HG03342 (cell line): ENCODE measurements at regions not wholly inside any gene's neighbourhood (a gene's known extent, or its start where the extent isn't known, plus 50 kb on each side); places are given as distances from the start of the nearest gene placed in this dataset.

Experiments used
- ATAC-seq: cut with Tn5 transposase; IDR thresholded peaks from one replicate; pipeline ENCODE4 v1.9.1; 2021; ENCODE audit warnings: mild to moderate bottlenecking, moderate library complexity; ENCODE audit not compliant: unreplicated experiment

GRCh38 chr10:131646551-131647525 is 254.0 kb upstream of the PPP2R2D start:
- no peak for ATAC-seq

GRCh38 chr10:131647789-131648188 is 253.0 kb upstream of the PPP2R2D start:
- no peak for ATAC-seq

- no peak for ATAC-seq
Observed at GRCh38 chr10:131648386-131649020, 252.3 kb upstream of the PPP2R2D start.

- no peak for ATAC-seq
Observed at GRCh38 chr10:131649617-131650016, 251.2 kb upstream of the PPP2R2D start.

GRCh38 chr10:131650169-131650705 is 250.6 kb upstream of the PPP2R2D start:
- no peak for ATAC-seq

GRCh38 chr10:131650771-131651673 is 249.8 kb upstream of the PPP2R2D start:
- no peak for ATAC-seq

GRCh38 chr10:131651674-131652437 is 249.0 kb upstream of the PPP2R2D start:
- no peak for ATAC-seq

- ATAC-seq = no peak
Observed at GRCh38 chr10:131652438-131653139, 248.2 kb upstream of the PPP2R2D start.

- no peak for ATAC-seq
Observed at GRCh38 chr10:131653140-131653539, 247.7 kb upstream of the PPP2R2D start.

- ATAC-seq = no peak
Observed at GRCh38 chr10:131653554-131654470, 247.0 kb upstream of the PPP2R2D start.

GRCh38 chr10:131654471-131655087 is 246.2 kb upstream of the PPP2R2D start:
- no peak for ATAC-seq

GRCh38 chr10:131655101-131655849 is 245.5 kb upstream of the PPP2R2D start:
- ATAC-seq = no peak

- no peak for ATAC-seq
Observed at GRCh38 chr10:131656009-131656408, 244.8 kb upstream of the PPP2R2D start.

GRCh38 chr10:131656431-131656841 is 244.4 kb upstream of the PPP2R2D start:
- ATAC-seq = no peak

- no peak for ATAC-seq
Observed at GRCh38 chr10:131657318-131657984, 243.4 kb upstream of the PPP2R2D start.

GRCh38 chr10:131657985-131658330 is 242.8 kb upstream of the PPP2R2D start:
- ATAC-seq = no peak
